HEK293T (cell line): ENCODE measurements at regions not wholly inside any gene's neighbourhood (a gene's known extent, or its start where the extent isn't known, plus 50 kb on each side); places are given as distances from the start of the nearest gene placed in this dataset.

ENCODE experiments used
- ARNT ChIP-seq: fragments of 450-650 bp; IDR thresholded peaks from 2 replicates; pipeline ENCODE4 v1.6.1; 2017; ENCODE audit warnings: mild to moderate bottlenecking
- HDGF ChIP-seq: fragments of 450-650 bp; IDR thresholded peaks from 2 replicates; pipeline ENCODE4 v1.6.1; 2017; ENCODE audit warnings: antibody characterized with exemption, borderline replicate concordance

GRCh38 chr12:11968516-11968915, 102.2 kb upstream of the BCL2L14 start:
- TF ChIP-seq ARNT = no peak
- TF ChIP-seq HDGF = no peak
